H1 (cell line): ENCODE measurements at regions not wholly inside any gene's neighbourhood (a gene's known extent, or its start where the extent isn't known, plus 50 kb on each side); places are given as distances from the start of the nearest gene placed in this dataset.

Experiments
- EP300 ChIP-seq, 2 experiments: IDR thresholded peaks; 1 replicate in 1 of 2; 2 replicates in 1 of 2; pipeline ENCODE4 v1.6.1; 2011 to 2012; ENCODE audit warnings: low read depth in 2 of 2, low read length in 2 of 2, mild to moderate bottlenecking in 2 of 2, borderline replicate concordance in 1 of 2, inconsistent platforms in 1 of 2, moderate library complexity in 1 of 2
- EZH2 ChIP-seq: fragments of 200-600 bp; sonication (generic); IDR thresholded peaks from 2 replicates; pipeline ENCODE4 v1.7.1; 2012; ENCODE audit warnings: low read depth, mild to moderate bottlenecking, moderate library complexity, low read length, inconsistent platforms; ENCODE audit not compliant: severe bottlenecking
- HDAC2 ChIP-seq, 2 experiments: fragments of 300-600 bp in 1 of 2; sonication (generic) in 1 of 2; IDR thresholded peaks; 2 replicates each; pipeline ENCODE4 v1.6.1; 2011 to 2012; ENCODE audit warnings: low read depth in 2 of 2, low read length in 2 of 2, mild to moderate bottlenecking in 2 of 2, moderate library complexity in 2 of 2, borderline replicate concordance in 1 of 2, inconsistent platforms in 1 of 2
- HDAC6 ChIP-seq: IDR thresholded peaks from one replicate; pipeline ENCODE4 v1.7.1; 2012; ENCODE audit warnings: low read depth, mild to moderate bottlenecking, inconsistent platforms, low read length, moderate library complexity
- MAX ChIP-seq: IDR thresholded peaks from 2 replicates; pipeline ENCODE4 v1.6.1; 2012; ENCODE audit warnings: inconsistent platforms
- RAD21 ChIP-seq, 2 experiments: IDR thresholded peaks in 1 of 2; conservative IDR thresholded peaks in 1 of 2; 2 replicates each; pipeline ENCODE4 v1.6.1; 2011; ENCODE audit warnings: low read depth in 2 of 2, low read length in 2 of 2, improper control_type of control experiment in 1 of 2, inconsistent platforms in 1 of 2, mild to moderate bottlenecking in 1 of 2, moderate library complexity in 1 of 2

GRCh38 chr10:118407026-118407425, 64.9 kb upstream of the FAM204A start:
- no peak for TF ChIP-seq MAX
- TF ChIP-seq HDAC2 (IDR thresholded peaks at IDR 0.05; ENCODE audit: borderline replicate concordance in 1 of 2, low read depth in 2 of 2, low read length in 2 of 2): no peak
- no peak for TF ChIP-seq RAD21 (IDR thresholded peaks at IDR 0.05 in 1 of 2, conservative IDR thresholded peaks at IDR 0.05 in 1 of 2; ENCODE audit: low read depth in 2 of 2, low read length in 2 of 2)
- no peak for TF ChIP-seq EP300 (IDR thresholded peaks at IDR 0.05; ENCODE audit: borderline replicate concordance in 1 of 2, low read depth in 2 of 2, low read length in 2 of 2)
- no peak for TF ChIP-seq HDAC6
- TF ChIP-seq EZH2: no peak
